ENCODE measurements at regions not wholly inside any gene's neighbourhood (a gene's known extent, or its start where the extent isn't known, plus 50 kb on each side); places are given as distances from the start of the nearest gene placed in this dataset.

DNA sequence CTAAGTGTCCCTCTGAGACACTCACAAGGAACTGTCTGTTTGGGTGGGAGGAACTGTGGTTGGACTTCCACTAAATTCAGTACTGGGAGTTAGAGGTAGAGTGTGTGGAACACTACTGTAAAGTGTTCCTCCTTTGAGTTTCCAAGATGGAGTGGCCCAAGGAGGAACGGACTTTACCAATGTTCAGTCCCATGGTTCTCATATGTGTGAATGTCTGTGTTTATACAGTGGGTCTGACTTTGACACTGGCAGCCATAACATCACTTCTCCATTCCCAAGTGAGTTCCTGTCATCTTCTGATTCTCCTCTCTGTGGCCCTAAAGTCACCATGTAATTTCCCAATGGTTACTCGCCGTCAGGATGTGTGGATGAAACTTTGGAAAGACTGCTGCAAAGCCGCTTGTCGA lies 136.8 kb upstream of the SERP2 start:
- TF ChIP-seq, protein P1, sequence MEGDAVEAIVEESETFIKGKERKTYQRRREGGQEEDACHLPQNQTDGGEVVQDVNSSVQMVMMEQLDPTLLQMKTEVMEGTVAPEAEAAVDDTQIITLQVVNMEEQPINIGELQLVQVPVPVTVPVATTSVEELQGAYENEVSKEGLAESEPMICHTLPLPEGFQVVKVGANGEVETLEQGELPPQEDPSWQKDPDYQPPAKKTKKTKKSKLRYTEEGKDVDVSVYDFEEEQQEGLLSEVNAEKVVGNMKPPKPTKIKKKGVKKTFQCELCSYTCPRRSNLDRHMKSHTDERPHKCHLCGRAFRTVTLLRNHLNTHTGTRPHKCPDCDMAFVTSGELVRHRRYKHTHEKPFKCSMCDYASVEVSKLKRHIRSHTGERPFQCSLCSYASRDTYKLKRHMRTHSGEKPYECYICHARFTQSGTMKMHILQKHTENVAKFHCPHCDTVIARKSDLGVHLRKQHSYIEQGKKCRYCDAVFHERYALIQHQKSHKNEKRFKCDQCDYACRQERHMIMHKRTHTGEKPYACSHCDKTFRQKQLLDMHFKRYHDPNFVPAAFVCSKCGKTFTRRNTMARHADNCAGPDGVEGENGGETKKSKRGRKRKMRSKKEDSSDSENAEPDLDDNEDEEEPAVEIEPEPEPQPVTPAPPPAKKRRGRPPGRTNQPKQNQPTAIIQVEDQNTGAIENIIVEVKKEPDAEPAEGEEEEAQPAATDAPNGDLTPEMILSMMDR (conservative IDR thresholded peaks at IDR 0.05 in 1 of 2, IDR thresholded peaks at IDR 0.05 in 1 of 2; ENCODE audit: extremely low read depth in 1 of 2, insufficient read depth in 1 of 2, low read depth in 1 of 2, low read length in 2 of 2) = no peak
- no peak for TF ChIP-seq EZH2 (IDR thresholded peaks at IDR 0.05; ENCODE audit: borderline replicate concordance, low read length)

All from mammary epithelial cell (primary cell).